ENCODE measurements at regions not wholly inside any gene's neighbourhood (a gene's known extent, or its start where the extent isn't known, plus 50 kb on each side); places are given as distances from the start of the nearest gene placed in this dataset.

- TF ChIP-seq CTCF (conservative IDR thresholded peaks at IDR 0.05; ENCODE audit: low read depth, low read length), result no peak
- peak; percentile 68 for DNase-seq (ENCODE audit: low read depth)
- H3K4me3 ChIP-seq (ENCODE audit: low read depth, low read length), result no peak overlapping the region
These were observed 253.1 kb downstream of the NFKBIZ start for GRCh38 chr3:102102394-102102793.

GRCh38 chr3:102104033-102104432 lies 254.7 kb downstream of the NFKBIZ start:
- no peak for TF ChIP-seq CTCF (conservative IDR thresholded peaks at IDR 0.05; ENCODE audit: low read depth, low read length)
- no peak overlapping the region for H3K4me3 ChIP-seq (ENCODE audit: low read depth, low read length)
- no peak for DNase-seq (ENCODE audit: low read depth)

- no peak for DNase-seq (ENCODE audit: low read depth)
- no peak overlapping the region for H3K4me3 ChIP-seq (ENCODE audit: low read depth, low read length)
- TF ChIP-seq CTCF (conservative IDR thresholded peaks at IDR 0.05; ENCODE audit: low read depth, low read length), result no peak
These were observed 255.9 kb downstream of the NFKBIZ start for GRCh38 chr3:102105193-102105592.

- no peak for TF ChIP-seq CTCF (conservative IDR thresholded peaks at IDR 0.05; ENCODE audit: low read depth, low read length)
- no peak overlapping the region for H3K4me3 ChIP-seq (ENCODE audit: low read depth, low read length)
- DNase-seq (ENCODE audit: low read depth), result no peak
These were observed 257.2 kb downstream of the NFKBIZ start for GRCh38 chr3:102106416-102107097.

GRCh38 chr3:102112704-102113230 lies 263.5 kb downstream of the NFKBIZ start:
- H3K4me3 ChIP-seq (ENCODE audit: low read depth, low read length), result no peak overlapping the region
- DNase-seq (ENCODE audit: low read depth), result no peak
- TF ChIP-seq CTCF (conservative IDR thresholded peaks at IDR 0.05; ENCODE audit: low read depth, low read length), result no peak

- H3K4me3 ChIP-seq (ENCODE audit: low read depth, low read length), result no peak overlapping the region
- no peak for TF ChIP-seq CTCF (conservative IDR thresholded peaks at IDR 0.05; ENCODE audit: low read depth, low read length)
- DNase-seq (ENCODE audit: low read depth), result peak; percentile 100
These were observed 264.2 kb downstream of the NFKBIZ start for GRCh38 chr3:102113421-102114041.
